ENCODE measurements at regions not wholly inside any gene's neighbourhood (a gene's known extent, or its start where the extent isn't known, plus 50 kb on each side); places are given as distances from the start of the nearest gene placed in this dataset.

DNA sequence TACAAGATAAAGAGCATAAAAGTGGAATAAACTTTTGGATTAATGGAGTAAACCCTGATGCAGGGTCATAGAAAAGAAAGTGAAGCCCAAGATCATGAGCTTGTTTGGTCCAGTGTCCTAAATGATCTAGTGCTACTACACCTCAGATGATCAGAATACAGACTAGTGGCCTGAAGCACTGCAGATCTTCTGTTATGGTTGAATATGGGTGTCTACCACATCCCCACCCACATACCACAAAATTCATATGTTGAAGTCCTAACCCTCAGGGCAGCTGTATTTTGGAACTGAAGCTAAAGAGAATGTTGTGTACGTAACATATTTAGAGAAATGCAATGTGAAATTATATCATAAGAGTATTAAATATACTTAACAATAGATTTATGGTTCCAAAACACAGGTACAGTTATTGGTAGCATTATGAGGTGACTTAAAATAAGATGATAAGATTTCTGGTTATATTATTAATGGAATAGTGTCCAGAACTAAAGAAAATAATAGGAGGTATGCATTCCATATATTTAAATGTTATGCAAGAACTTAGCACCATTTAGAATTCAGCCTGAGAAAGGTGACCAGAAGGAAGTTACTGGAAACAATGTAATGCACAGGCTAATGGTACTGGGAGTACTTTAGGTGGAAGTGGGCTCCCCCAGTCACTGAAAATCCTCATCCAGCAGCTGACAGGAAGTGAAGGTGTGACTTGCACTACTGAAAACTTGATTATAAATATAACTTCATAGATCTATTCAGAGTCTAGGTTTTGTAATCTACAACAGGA, 1155.1 kb downstream of the TAF11L14 start:
- TF ChIP-seq, protein P1, sequence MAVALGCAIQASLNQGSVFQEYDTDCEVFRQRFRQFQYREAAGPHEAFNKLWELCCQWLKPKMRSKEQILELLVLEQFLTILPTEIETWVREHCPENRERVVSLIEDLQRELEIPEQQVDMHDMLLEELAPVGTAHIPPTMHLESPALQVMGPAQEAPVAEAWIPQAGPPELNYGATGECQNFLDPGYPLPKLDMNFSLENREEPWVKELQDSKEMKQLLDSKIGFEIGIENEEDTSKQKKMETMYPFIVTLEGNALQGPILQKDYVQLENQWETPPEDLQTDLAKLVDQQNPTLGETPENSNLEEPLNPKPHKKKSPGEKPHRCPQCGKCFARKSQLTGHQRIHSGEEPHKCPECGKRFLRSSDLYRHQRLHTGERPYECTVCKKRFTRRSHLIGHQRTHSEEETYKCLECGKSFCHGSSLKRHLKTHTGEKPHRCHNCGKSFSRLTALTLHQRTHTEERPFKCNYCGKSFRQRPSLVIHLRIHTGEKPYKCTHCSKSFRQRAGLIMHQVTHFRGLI (tag by site-specific recombination; IDR thresholded peaks at IDR 0.05), result no peak
- TF ChIP-seq ZNF19 (tag by site-specific recombination; IDR thresholded peaks at IDR 0.05; ENCODE audit: low read depth) (no peak), ZNF48 (tag by site-specific recombination; IDR thresholded peaks at IDR 0.05) (no peak), ZBTB8A (tag by site-specific recombination; IDR thresholded peaks at IDR 0.05) (no peak), SP7 (tag by site-specific recombination; IDR thresholded peaks at IDR 0.05) (no peak), IKZF3 (tag by site-specific recombination; IDR thresholded peaks at IDR 0.05) (no peak), ZNF174 (tag by site-specific recombination; IDR thresholded peaks at IDR 0.05) (no peak), ZNF292 (tag by site-specific recombination; IDR thresholded peaks at IDR 0.05; ENCODE audit: borderline replicate concordance, low read depth) (no peak), SP2 (tag by site-specific recombination; IDR thresholded peaks at IDR 0.05) (no peak), KLF7 (tag by site-specific recombination; IDR thresholded peaks at IDR 0.05; ENCODE audit: borderline replicate concordance) (no peak)
- TF ChIP-seq, protein P2, sequence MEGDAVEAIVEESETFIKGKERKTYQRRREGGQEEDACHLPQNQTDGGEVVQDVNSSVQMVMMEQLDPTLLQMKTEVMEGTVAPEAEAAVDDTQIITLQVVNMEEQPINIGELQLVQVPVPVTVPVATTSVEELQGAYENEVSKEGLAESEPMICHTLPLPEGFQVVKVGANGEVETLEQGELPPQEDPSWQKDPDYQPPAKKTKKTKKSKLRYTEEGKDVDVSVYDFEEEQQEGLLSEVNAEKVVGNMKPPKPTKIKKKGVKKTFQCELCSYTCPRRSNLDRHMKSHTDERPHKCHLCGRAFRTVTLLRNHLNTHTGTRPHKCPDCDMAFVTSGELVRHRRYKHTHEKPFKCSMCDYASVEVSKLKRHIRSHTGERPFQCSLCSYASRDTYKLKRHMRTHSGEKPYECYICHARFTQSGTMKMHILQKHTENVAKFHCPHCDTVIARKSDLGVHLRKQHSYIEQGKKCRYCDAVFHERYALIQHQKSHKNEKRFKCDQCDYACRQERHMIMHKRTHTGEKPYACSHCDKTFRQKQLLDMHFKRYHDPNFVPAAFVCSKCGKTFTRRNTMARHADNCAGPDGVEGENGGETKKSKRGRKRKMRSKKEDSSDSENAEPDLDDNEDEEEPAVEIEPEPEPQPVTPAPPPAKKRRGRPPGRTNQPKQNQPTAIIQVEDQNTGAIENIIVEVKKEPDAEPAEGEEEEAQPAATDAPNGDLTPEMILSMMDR (tag by site-specific recombination; IDR thresholded peaks at IDR 0.05), result no peak

Data from HEK293 (cell line).